NB4 (cell line): ENCODE measurements at regions not wholly inside any gene's neighbourhood (a gene's known extent, or its start where the extent isn't known, plus 50 kb on each side); places are given as distances from the start of the nearest gene placed in this dataset.

Experiments used
- MYC ChIP-seq: IDR thresholded peaks from 2 replicates; pipeline ENCODE4 v1.6.1; 2011; ENCODE audit warnings: low read depth, low read length
- POLR2A ChIP-seq: IDR thresholded peaks from 2 replicates; pipeline ENCODE4 v1.6.1; 2011; ENCODE audit warnings: mild to moderate bottlenecking; ENCODE audit not compliant: insufficient read length; ENCODE audit errors: extremely low read depth
- TF ChIP-seq, protein P1 (sequence below): IDR thresholded peaks from one replicate; pipeline ENCODE4 v1.5.1; 2012; ENCODE audit warnings: low read depth, low read length
- TF ChIP-seq, protein P2 (sequence below): IDR thresholded peaks from 2 replicates; pipeline ENCODE4 v1.6.1; 2011; ENCODE audit warnings: low read depth, low read length

DNA sequence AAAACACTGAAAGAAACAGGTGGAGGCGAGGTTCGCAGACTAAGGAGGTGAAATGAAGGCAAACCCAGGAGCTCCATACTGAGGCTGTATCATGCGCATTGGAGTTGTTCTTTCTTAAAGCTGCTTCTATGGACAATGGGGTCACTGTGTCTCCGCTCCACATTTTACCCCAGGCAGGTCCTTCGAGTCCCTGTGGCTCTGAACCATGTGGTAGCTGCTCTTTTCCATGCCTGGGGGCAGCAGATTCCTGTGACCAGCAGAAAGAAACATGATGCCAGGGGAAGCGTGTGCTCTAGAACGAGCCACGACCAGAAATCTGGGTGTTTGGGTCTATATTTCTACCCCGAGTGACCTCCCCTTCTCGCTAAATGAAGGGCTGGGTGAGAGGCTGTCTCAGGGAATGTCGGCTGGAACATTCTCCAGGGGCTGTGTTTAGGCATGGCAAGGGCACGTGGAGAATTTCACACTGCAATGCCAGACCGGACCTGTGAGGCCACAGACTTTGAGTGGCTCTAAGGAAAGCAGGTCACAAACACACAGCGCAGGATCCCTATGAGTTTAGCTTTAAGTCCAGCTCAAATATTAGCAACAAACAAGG lies 95.7 kb upstream of the IRS2 start:
- TF ChIP-seq, protein P1, sequence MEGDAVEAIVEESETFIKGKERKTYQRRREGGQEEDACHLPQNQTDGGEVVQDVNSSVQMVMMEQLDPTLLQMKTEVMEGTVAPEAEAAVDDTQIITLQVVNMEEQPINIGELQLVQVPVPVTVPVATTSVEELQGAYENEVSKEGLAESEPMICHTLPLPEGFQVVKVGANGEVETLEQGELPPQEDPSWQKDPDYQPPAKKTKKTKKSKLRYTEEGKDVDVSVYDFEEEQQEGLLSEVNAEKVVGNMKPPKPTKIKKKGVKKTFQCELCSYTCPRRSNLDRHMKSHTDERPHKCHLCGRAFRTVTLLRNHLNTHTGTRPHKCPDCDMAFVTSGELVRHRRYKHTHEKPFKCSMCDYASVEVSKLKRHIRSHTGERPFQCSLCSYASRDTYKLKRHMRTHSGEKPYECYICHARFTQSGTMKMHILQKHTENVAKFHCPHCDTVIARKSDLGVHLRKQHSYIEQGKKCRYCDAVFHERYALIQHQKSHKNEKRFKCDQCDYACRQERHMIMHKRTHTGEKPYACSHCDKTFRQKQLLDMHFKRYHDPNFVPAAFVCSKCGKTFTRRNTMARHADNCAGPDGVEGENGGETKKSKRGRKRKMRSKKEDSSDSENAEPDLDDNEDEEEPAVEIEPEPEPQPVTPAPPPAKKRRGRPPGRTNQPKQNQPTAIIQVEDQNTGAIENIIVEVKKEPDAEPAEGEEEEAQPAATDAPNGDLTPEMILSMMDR, result no peak
- TF ChIP-seq POLR2A (no peak), MYC (no peak)
- TF ChIP-seq, protein P2, sequence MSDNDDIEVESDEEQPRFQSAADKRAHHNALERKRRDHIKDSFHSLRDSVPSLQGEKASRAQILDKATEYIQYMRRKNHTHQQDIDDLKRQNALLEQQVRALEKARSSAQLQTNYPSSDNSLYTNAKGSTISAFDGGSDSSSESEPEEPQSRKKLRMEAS, result no peak
